NAMALWA (cell line): ENCODE measurements at regions not wholly inside any gene's neighbourhood (a gene's known extent, or its start where the extent isn't known, plus 50 kb on each side); places are given as distances from the start of the nearest gene placed in this dataset.

Experiments
- DNase-seq: peaks from one replicate; pipeline ENCODE4 v3.0.0-alpha.2; 2015; ENCODE audit warnings: low spot score

DNA sequence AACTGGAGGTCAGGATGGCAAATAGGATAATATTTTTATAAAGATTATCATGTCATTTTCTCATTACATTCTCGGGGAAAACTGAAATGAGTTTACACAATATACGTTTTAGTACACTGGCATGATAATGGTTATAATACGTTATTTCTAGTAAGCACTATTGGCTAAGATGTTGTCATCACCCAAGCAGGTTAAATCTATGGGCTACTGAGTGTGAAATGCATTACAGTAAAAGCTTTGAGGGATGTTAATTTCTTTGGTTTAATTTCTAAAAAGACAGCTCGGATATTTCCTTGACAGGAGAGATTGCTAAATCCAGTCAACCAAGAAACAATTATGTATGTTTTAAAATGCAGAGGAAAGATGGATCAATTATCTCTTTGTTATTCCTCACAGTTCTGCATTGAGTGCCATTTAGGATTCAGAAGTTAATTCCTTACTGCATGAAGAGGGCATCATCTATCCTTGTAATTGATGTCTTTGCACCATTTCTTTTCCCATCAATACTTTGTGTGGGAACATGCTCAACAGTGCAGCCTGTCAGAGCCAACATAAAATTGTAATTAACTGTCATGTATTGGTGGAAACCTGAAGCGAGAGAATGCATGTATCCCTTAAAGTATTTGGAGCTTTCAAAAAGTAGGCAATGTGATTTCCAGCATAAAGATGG lies 222.4 kb upstream of the ZP4 start:
- DNase-seq: no peak

DNA sequence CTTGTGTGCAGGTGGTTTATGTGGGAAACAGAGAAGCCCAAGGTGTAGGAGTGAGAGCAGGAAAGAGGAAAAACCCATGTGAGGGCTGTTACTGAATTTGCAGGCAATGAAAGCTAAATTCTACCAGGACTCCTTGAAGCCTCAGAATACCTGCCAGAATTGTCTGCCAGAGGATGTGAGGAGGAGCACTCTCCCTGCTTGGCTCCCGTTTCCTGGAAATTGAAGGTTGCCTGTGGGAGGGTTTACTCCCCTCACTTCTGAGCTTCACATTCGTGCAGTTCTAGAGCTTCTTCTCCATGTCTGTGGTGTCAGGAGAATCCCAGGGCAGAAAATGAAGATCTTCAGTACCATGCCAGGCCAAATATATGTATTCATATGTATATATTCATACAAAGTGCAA lies 220.8 kb upstream of the ZP4 start:
- no peak for DNase-seq

GRCh38 chr1:238111081-238111480 lies 220.4 kb upstream of the ZP4 start:
- no peak for DNase-seq

GRCh38 chr1:238108417-238108816 lies 217.7 kb upstream of the ZP4 start:
- no peak for DNase-seq

GRCh38 chr1:238107322-238107721 lies 216.6 kb upstream of the ZP4 start:
- no peak for DNase-seq

- DNase-seq: no peak
Measured at GRCh38 chr1:238104752-238105151, 214.0 kb upstream of the ZP4 start.

DNA sequence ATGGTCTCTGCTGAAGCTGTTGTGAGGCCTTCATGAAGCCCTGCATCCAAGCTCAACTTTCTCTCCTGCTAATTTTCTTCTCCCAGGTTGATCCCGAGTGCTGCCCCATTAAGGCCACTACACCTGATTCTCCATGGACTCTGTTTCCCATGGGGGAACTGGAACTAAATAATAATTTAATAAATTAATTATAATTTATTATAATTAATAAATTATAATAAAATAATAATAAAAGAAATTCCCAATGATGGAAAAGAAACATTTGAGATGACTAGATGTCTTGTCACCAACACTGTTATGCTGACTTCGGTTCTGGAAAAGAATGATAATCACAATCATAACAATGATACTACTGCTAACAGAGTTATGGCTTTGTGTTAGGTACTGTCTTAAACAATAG lies 211.2 kb upstream of the ZP4 start:
- no peak for DNase-seq

DNA sequence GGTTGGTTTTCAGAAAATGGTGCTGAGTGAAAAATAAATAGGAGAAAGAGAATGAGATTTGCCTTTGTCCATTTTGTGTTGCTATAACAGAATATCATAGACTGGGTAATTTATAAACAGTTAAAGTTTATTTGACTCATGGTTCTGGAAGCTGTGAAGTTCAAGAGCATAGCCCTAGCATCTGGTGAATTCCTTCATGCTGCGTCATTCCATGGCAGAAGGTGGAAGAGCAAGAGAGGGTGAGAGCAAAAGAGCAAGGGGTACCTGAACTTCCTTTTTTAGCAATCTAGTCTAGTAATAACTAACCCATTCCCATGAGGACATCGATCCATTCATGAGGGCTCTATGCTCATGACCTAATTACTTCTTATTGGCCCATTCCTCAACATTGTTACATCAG lies 209.1 kb upstream of the ZP4 start:
- DNase-seq: no peak

- no peak for DNase-seq
Measured at GRCh38 chr1:238089615-238090014, 198.9 kb upstream of the ZP4 start.

DNA sequence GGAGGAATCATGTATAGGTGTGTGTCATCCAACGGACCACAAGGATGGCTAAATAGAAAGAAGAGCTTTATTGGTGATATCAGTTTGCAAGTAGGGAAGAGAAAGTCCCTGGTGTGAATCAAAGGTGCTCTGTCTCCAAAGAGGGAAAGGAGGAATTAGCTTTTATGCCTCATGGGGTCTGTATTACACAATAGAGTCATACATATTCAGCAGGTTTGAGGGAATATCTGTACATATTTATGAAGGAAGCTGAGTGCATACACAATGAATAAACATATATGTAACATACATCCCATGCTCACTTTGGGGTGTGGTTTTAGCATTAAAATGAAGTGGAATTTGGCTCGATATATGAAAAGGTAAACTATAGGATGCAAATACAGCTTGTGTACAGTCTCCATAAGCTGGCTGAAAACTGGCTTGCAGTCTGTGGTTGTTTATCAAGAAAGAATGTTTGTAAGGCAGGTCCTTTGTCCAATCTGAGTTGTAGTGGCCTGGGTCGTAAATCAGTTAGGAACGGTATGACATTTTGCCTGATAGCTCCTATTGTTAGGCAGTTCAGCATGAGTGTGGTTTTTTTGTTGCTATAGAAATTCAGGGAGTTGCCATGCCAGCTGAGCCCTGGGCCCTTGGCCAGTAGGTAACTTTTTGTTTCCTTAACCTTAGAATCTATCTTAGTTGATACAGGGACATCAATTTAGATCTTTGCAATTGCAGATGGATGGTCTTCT lies 198.0 kb upstream of the ZP4 start:
- no peak for DNase-seq

DNA sequence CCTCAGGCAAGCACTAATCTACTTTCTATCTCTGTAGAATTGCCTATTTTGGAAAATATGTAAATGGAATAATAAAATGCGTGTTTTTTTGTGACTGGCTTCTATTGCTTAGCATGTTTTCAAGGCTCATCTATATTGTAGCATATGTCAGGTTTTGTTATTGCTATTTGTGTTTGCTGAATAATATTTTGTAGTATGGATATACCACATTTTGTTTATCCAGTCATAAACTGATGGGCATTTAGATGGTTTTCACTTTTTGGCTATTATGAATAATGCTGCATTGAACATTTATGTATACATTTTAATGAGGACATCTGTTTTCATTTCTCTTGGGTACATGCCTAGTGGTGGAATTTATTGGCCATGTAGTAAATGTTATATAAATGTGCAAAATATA lies 183.3 kb upstream of the ZP4 start:
- no peak for DNase-seq

DNA sequence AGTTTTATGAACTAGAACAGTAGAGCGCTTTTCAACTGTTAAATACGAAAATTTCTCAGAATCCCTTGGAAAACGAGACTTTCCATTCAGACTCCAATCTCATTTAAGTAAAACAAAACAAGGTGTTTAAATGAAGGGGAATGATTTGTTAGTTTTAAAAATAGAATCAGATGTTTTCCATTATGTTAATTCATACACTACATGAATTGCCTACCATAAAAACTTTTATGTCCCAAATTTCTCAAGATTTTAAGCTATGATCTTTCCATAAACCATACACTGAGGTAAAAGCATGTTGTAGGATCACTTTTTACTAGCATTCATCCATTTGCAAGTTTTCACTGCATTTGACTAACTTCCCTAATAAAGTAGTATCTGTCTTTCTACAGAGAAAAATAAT lies 180.3 kb upstream of the ZP4 start:
- no peak for DNase-seq

- no peak for DNase-seq
Measured at GRCh38 chr1:238063454-238063853, 172.7 kb upstream of the ZP4 start.

DNA sequence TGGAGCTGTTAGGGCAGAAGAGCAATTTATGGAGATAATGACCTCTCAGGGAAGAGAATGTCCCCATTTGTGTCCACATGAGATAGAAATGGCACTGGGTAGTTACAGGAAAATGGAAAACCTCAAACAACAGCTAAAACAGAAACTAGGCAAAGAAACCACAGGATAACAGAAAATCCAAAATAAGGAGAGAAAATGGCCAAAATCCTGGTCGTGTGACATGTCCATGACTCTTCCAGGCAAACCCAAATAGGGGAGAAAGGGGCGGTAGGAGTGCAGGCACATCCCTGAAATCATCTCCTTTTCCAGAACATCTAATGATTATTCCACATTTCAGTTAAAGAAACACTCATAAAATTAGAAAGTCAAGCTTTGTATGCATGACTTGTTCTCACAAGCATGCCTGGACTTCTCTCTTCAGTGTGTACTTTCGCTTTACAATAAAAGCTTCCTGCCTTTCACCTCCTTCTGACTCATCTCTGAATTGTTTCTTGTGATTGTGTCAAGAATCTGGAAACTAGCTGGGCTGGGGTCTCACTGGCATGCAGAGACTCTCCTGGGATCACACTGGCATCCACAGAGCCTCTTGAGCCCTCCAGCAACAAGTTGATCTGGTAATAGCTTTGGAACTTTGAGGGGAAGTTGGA lies 171.4 kb upstream of the ZP4 start:
- no peak for DNase-seq

- DNase-seq: no peak
Measured at GRCh38 chr1:238060061-238060460, 169.3 kb upstream of the ZP4 start.

DNA sequence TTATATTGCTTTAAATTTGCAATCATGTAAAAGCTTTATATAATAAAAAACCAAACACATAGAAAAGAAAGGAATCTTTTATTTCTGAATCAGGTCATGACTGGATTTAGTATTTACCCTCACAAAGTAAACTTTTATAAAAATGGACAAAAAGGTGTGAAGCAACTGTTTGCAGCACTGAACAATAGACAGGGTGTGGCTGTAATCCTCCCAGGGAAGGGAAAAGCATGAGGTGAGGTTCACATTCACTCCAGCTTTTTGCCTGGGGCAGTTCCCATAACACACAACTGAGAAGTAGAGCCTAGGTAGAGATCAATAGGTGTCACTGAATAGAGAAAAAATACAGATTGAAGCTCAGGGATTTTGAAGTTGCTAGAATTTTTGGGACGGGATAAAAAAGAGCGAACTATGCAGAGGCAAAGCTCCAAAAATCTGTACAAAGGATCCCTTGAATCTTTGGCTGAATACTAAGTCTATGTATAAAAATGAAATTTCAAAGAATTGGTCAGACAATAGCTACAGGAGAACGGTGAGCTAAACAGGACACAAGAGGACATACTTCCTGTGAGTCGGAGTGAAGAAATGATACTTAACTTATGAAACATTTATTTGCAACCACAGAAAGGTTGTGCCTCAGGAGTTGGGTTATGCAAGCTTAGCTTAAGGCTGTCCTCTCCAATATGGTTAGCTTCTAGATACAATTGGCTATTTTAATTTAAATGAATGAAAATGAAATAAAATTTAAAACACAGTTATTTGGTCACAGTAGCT lies 162.0 kb upstream of the ZP4 start:
- DNase-seq: no peak

- DNase-seq: no peak
Measured at GRCh38 chr1:238029126-238029525, 138.4 kb upstream of the ZP4 start.

DNA sequence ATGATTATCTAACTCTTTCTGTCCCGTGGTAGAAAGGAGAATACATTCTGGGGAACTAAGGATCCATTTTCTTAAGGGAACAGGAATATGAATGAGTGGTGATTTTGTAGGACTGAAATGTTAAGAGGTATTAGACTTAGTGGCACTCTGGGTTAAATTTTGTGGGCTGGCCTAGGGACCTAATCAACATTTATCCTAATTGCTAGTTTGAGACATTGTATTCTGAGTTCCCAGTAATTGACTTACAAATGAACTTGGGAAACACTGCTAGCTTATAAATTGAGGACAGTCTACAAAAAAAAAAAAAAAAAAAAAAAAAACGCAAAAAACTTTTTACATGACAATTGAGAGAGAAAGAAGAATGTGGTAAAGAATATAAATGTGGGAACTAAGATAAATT lies 136.6 kb upstream of the ZP4 start:
- no peak for DNase-seq

DNA sequence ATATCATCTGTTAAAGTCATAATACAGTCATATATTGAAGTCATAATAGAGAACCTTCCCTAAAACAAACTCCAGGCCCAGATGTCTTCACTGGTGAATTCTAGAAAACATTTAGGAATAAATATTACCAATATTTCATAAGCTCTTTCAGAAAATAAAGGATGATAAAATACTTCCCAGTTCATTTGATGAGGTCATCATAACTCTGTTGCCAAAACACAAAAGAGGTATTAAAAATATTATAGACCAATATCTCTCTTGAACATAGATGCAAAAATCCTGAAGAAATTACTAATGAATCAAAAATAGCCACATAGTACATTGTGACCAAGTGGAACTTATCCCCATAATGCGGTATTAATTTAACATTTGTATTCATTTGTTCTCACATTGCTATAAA lies 132.4 kb upstream of the ZP4 start:
- no peak for DNase-seq

GRCh38 chr1:238018214-238018613 lies 127.5 kb upstream of the ZP4 start:
- DNase-seq: no peak

DNA sequence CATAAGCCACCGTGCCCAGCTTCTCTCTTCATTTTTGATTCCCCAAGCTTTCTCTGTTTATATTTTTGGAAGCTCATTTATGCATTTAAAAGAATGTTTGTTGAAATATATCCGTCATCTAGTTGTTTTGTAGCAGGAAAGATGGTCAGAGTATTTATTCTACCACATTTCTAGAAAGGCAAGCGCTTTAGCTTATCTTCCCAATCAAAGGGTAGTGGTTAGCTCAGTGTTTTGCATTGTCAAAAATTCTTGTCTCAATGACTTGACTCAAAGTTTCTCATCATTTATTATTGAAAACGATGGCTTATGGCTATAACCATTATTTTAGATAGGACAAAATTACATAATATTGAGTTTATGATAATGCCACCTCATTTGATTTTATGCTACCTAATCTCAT lies 116.1 kb upstream of the ZP4 start:
- no peak for DNase-seq

- no peak for DNase-seq
Measured at GRCh38 chr1:238005116-238005515, 114.4 kb upstream of the ZP4 start.

GRCh38 chr1:238001818-238002217 lies 111.1 kb upstream of the ZP4 start:
- no peak for DNase-seq
